PC-9 (cell line): ENCODE measurements at regions not wholly inside any gene's neighbourhood (a gene's known extent, or its start where the extent isn't known, plus 50 kb on each side); places are given as distances from the start of the nearest gene placed in this dataset.

Experiments
- EZH2 ChIP-seq: fragments of 200-600 bp; sonication (generic); IDR thresholded peaks from 2 replicates; pipeline ENCODE4 v1.8.0; 2017; ENCODE audit warnings: antibody characterized with exemption, low read depth
- TF ChIP-seq, protein P1 (sequence below): fragments of 200-600 bp; sonication (generic); conservative IDR thresholded peaks from 2 replicates; pipeline ENCODE4 v1.6.1; 2017; ENCODE audit warnings: mixed run types, antibody characterized with exemption, mild to moderate bottlenecking, moderate library complexity

DNA sequence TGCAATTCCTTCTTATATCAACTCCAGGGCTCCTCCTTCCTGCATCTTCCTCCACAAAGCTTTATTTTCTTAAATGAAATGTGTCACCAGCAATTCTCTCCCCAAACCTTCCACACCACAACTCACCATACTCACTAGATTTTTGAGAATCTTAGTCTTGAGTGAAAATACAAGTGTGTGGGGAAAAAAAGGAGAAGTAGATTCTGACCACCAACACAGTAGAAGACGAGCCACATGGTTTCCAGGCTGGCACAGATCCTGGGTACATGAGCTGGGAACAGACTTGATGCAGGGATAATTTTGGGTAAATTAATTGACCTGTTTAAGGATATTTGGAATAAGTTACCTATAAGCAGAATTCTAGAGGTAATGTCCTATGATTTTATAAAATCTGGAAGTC lies 72.8 kb upstream of the KCNJ15 start:
- TF ChIP-seq, protein P1, sequence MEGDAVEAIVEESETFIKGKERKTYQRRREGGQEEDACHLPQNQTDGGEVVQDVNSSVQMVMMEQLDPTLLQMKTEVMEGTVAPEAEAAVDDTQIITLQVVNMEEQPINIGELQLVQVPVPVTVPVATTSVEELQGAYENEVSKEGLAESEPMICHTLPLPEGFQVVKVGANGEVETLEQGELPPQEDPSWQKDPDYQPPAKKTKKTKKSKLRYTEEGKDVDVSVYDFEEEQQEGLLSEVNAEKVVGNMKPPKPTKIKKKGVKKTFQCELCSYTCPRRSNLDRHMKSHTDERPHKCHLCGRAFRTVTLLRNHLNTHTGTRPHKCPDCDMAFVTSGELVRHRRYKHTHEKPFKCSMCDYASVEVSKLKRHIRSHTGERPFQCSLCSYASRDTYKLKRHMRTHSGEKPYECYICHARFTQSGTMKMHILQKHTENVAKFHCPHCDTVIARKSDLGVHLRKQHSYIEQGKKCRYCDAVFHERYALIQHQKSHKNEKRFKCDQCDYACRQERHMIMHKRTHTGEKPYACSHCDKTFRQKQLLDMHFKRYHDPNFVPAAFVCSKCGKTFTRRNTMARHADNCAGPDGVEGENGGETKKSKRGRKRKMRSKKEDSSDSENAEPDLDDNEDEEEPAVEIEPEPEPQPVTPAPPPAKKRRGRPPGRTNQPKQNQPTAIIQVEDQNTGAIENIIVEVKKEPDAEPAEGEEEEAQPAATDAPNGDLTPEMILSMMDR: no peak
- no peak for TF ChIP-seq EZH2
